Osteocyte (in vitro differentiated cells): ENCODE measurements at regions not wholly inside any gene's neighbourhood (a gene's known extent, or its start where the extent isn't known, plus 50 kb on each side); places are given as distances from the start of the nearest gene placed in this dataset.

ENCODE experiments used
- DNase-seq: peaks from one replicate; pipeline ENCODE4 v3.0.0; 2021; ENCODE audit warnings: mixed read lengths; ENCODE audit not compliant: unreplicated experiment; ENCODE audit errors: extremely low spot score
- H3K27ac Mint-ChIP-seq: one replicate; pipeline ENCODE4 v1.8.0; 2021; ENCODE audit warnings: mild to moderate bottlenecking, mixed read lengths; ENCODE audit not compliant: unreplicated experiment
- H3K27me3 Mint-ChIP-seq: one replicate; pipeline ENCODE4 v1.8.0; 2021; ENCODE audit warnings: mixed read lengths; ENCODE audit not compliant: unreplicated experiment
- H3K36me3 Mint-ChIP-seq: one replicate; pipeline ENCODE4 v1.8.0; 2021; ENCODE audit warnings: mixed read lengths; ENCODE audit not compliant: unreplicated experiment
- H3K4me1 Mint-ChIP-seq: one replicate; pipeline ENCODE4 v1.8.0; 2021; ENCODE audit warnings: mixed read lengths; ENCODE audit not compliant: unreplicated experiment
- H3K4me3 Mint-ChIP-seq: one replicate; pipeline ENCODE4 v1.8.0; 2021; ENCODE audit warnings: mild to moderate bottlenecking, moderate library complexity, mixed read lengths; ENCODE audit not compliant: unreplicated experiment
- H3K9me3 Mint-ChIP-seq: one replicate; pipeline ENCODE4 v1.8.0; 2021; ENCODE audit warnings: mixed read lengths; ENCODE audit not compliant: unreplicated experiment
- CTCF ChIP-seq: fragments of 200-600 bp; sonication (generic); IDR thresholded peaks from 2 replicates; pipeline ENCODE4 v1.5.0; 2021; ENCODE audit warnings: antibody characterized with exemption, mild to moderate bottlenecking, moderate library complexity

GRCh38 chr20:52401431-52401830 lies 209.9 kb upstream of the ZFP64 start:
- no peak for DNase-seq
- H3K4me1 Mint-ChIP-seq: no peaks in the 10 kb centered on the region
- no peak overlapping the region for H3K27ac Mint-ChIP-seq
- TF ChIP-seq CTCF: no peak
- H3K4me3 Mint-ChIP-seq: no peak overlapping the region
- H3K27me3 Mint-ChIP-seq: peaks cover 4% of the 10 kb centered on the region
- no peaks in the 10 kb centered on the region for H3K36me3 Mint-ChIP-seq
- no peaks in the 10 kb centered on the region for H3K9me3 Mint-ChIP-seq

DNA sequence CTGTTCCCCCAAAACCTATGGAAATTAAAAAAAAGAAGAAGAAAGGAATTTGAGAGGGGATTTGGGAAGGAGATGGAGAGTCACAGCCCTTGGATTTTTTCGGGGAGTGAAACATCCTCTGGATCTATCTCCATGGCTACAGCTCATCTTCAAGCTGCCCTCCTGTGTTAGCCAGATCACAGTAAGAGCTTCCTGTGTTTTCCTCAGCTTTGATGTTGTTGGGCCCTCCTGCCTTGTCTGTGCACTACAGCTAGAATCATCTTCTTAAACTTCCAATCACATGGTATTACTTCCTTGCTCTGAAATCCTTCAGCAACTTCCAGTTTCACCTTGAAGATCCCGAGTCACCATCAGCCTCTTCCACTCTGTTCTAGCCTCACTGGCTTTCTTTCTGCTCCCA lies 207.8 kb upstream of the ZFP64 start:
- DNase-seq: no peak
- no peaks in the 10 kb centered on the region for H3K9me3 Mint-ChIP-seq
- peaks cover 2% of the 10 kb centered on the region for H3K27me3 Mint-ChIP-seq
- no peak overlapping the region for H3K27ac Mint-ChIP-seq
- H3K36me3 Mint-ChIP-seq: no peaks in the 10 kb centered on the region
- no peak overlapping the region for H3K4me3 Mint-ChIP-seq
- no peaks in the 10 kb centered on the region for H3K4me1 Mint-ChIP-seq
- no peak for TF ChIP-seq CTCF

DNA sequence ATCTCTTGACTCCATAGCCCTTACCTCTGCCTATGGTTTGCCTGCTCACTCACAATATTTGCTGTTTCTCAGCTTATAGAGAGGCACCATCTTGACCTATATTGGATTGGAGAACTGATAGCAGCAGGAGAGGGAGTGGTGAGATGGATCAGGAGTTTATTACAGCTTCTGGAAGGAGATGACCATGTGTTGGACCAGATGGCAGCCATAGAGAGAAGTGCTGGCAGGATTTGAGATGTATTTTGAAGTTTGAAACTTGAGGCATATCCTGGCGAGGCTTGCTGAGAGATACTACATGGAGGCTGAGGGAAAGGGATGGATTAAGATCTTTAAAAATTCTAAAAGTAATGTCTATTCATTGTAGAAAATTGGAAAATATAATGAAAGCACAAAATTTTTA lies 198.0 kb upstream of the ZFP64 start:
- DNase-seq: no peak
- Mint-ChIP-seq H3K4me1 (no peaks in the 10 kb centered on the region), H3K27ac (no peak overlapping the region), H3K4me3 (no peak overlapping the region), H3K9me3 (no peaks in the 10 kb centered on the region), H3K27me3 (peaks cover 2% of the 10 kb centered on the region), H3K36me3 (no peaks in the 10 kb centered on the region)
- no peak for TF ChIP-seq CTCF

DNA sequence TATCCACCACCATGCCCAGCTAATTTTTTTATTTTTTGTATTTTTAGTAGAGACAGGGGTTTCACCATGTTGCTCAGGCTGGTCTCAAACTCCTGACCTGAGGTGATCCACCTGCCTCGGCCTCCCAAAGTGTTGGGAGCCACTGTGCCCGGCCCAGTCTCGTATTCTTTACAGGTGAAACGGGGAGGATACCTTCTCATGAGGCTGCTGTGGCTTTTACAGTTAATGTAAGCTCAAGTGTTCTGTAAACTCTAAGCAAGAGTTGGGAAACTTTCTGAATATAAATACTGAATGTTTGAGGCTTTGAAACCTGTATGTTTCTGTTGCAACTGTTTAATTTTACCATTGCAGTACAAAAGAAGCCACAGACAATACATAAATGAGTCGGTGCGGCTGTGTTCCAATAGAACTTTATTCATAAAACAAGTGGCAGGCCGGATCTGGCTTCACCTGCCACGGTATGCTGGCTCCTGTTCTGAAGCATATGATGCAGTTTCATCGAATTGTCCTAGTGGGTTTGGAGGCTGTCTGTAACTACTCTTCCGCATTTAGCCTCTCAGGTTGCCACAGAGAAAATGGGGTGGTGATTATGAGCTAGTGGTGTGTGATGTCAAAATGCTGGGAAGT lies 192.5 kb upstream of the ZFP64 start:
- Mint-ChIP-seq H3K9me3 (peaks cover 3% of the 10 kb centered on the region), H3K27ac (no peak overlapping the region)

GRCh38 chr20:52382933-52383332 lies 191.4 kb upstream of the ZFP64 start:
- H3K9me3 Mint-ChIP-seq: peaks cover 3% of the 10 kb centered on the region
- H3K27ac Mint-ChIP-seq: no peak overlapping the region
- TF ChIP-seq CTCF: no peak
- no peaks in the 10 kb centered on the region for H3K36me3 Mint-ChIP-seq
- no peaks in the 10 kb centered on the region for H3K4me1 Mint-ChIP-seq
- no peak overlapping the region for H3K4me3 Mint-ChIP-seq
- H3K27me3 Mint-ChIP-seq: peaks cover 8% of the 10 kb centered on the region
- DNase-seq: no peak

More for the DNA sequence above, 192.5 kb upstream of the ZFP64 start:
- Mint-ChIP-seq H3K27me3 (peaks cover 8% of the 10 kb centered on the region), H3K36me3 (no peaks in the 10 kb centered on the region), H3K4me1 (no peaks in the 10 kb centered on the region), H3K4me3 (no peak overlapping the region)
- TF ChIP-seq CTCF: no peak
- no peak for DNase-seq
